ENCODE measurements at regions not wholly inside any gene's neighbourhood (a gene's known extent, or its start where the extent isn't known, plus 50 kb on each side); places are given as distances from the start of the nearest gene placed in this dataset.
A peak's percentile ranks its signal among the peaks of the same experiment; 100 is the strongest.
"Not testable (repeated sequence)": the region's sequence is repeated elsewhere in the genome, so short reads cannot be mapped to it uniquely, and the experiment has no call there.

DNA sequence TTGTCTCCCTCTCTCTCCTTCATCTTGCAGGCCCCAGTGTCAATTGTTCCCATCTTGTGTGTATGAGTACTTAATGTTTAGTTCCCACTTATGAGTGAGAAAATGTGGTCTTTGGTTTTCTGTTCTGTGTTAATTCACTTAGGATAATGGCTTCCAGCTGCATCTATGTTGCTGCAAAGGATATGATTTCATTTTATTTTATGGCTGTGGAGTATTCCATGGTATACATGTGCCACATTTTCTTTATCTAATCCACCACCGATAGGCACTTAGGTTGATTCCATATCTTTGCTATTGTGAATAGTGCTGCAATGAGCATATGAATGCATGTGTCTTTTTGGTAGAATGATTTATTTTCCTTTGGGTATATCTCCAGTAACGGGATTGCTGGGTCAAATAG is 219.4 kb upstream of the PTGFR start:
- ATAC-seq: not testable (repeated sequence)
- TF ChIP-seq TCF4 (CRISPR knock-in tag; IDR thresholded peaks at IDR 0.05; ENCODE audit: borderline replicate concordance) (peak; percentile 80; the same call in 1 of the 2 replicates), ZNF8 (CRISPR knock-in tag; IDR thresholded peaks at IDR 0.05) (peak; percentile 89)

DNA sequence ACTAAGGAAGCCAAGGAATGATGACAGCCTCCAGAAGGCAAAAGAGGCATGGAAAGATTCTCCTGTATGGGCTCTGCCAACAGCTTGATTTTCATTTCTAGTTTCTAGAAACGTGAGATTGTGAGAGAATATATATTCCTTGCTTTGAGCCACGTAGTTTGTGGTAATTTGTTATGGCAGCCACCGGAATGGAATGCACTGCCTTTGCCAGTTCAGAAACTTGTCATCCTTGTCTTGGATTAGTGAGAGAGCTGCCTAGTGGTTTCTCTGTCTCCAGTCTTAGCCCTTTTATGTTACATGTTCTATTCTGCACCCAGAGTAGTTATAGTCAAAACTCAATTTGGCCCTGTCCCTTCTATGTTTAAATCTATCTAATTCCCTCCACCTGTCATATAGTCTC is 216.0 kb upstream of the PTGFR start:
- TF ChIP-seq ZNF70 (CRISPR knock-in tag; IDR thresholded peaks at IDR 0.05) (no peak), ZFP3 (CRISPR knock-in tag; IDR thresholded peaks at IDR 0.05) (no peak), BACH2 (CRISPR knock-in tag; IDR thresholded peaks at IDR 0.05; ENCODE audit: borderline replicate concordance) (no peak), ISL1 (CRISPR knock-in tag; IDR thresholded peaks at IDR 0.05) (no peak)
- TF ChIP-seq, protein P1, sequence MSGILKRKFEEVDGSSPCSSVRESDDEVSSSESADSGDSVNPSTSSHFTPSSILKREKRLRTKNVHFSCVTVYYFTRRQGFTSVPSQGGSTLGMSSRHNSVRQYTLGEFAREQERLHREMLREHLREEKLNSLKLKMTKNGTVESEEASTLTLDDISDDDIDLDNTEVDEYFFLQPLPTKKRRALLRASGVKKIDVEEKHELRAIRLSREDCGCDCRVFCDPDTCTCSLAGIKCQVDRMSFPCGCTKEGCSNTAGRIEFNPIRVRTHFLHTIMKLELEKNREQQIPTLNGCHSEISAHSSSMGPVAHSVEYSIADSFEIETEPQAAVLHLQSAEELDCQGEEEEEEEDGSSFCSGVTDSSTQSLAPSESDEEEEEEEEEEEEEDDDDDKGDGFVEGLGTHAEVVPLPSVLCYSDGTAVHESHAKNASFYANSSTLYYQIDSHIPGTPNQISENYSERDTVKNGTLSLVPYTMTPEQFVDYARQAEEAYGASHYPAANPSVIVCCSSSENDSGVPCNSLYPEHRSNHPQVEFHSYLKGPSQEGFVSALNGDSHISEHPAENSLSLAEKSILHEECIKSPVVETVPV (CRISPR knock-in tag; IDR thresholded peaks at IDR 0.05): no peak
- peak; percentile 79 for ATAC-seq

DNA sequence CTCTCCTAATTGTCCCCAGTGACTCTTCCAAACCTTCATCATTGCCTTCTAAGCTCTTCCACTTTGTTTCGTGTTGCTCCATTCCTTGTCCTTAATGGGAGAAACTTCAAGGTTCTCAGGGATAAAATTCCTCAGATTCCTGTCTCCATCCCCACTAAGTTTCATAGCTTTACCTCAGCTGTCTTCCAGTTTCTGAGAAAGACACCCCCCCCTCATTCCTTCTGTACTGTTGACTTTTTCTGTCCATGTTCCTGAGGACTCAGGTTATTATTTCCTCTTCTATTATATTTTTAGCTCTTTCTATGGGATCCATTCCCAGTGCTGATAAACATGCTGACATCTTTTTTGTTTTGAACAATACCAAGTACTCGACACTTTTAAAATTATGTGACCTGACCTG is 215.3 kb upstream of the PTGFR start:
- ATAC-seq: no peak; the same call in 2 of the 3 replicates

DNA sequence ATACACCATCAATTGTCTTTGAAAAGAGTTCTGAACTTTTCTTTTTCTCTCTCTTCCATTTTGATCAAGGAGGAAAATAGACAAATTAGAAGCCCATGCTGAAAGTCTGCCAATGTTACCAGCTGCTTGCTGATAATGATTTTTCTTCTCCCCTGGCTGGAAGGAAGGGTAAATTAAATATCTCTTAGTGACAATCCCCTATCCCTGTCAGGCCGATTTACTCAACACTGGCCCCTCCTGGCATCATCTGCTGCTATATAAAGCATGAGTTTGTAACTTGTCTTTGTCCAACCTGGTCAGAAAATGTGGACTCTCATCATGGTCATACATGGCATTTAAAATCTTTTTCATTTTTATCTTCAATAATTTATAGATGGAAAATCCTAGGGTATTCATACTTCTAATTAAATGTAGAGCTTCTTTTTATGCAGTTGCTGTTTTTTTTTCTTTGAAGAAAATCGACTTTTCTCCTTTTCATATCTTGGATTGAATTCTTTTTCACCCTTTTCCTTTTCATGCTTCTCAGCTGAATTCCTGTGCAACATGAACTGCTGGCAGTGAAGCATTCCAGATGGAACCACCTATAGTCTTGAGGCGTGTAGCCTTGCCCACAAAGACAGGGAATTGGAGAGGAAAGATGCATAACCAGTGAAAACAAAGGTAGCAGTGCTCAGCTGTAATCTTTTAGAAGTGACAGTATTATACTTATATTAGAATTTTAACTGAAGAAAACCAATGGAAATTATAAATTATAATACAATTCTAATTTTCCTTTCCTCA is 214.7 kb upstream of the PTGFR start:
- ATAC-seq: no peak; the same call in 2 of the 3 replicates
- TF ChIP-seq, protein P2, sequence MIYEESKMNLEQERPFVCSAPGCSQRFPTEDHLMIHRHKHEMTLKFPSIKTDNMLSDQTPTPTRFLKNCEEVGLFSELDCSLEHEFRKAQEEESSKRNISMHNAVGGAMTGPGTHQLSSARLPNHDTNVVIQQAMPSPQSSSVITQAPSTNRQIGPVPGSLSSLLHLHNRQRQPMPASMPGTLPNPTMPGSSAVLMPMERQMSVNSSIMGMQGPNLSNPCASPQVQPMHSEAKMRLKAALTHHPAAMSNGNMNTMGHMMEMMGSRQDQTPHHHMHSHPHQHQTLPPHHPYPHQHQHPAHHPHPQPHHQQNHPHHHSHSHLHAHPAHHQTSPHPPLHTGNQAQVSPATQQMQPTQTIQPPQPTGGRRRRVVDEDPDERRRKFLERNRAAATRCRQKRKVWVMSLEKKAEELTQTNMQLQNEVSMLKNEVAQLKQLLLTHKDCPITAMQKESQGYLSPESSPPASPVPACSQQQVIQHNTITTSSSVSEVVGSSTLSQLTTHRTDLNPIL (CRISPR knock-in tag; IDR thresholded peaks at IDR 0.05; ENCODE audit: low read depth): no peak
- TF ChIP-seq ZFP3 (CRISPR knock-in tag; IDR thresholded peaks at IDR 0.05) (no peak), RARB (CRISPR knock-in tag; IDR thresholded peaks at IDR 0.05) (no peak), ARNTL (CRISPR knock-in tag; IDR thresholded peaks at IDR 0.05; ENCODE audit: borderline replicate concordance, low read depth) (no peak), ZNF70 (CRISPR knock-in tag; IDR thresholded peaks at IDR 0.05) (no peak), ESRRG (CRISPR knock-in tag; IDR thresholded peaks at IDR 0.05) (no peak), PPARA (CRISPR knock-in tag; IDR thresholded peaks at IDR 0.05; ENCODE audit: borderline replicate concordance) (no peak), TOX (CRISPR knock-in tag; IDR thresholded peaks at IDR 0.05; ENCODE audit: borderline replicate concordance) (no peak), SNAI2 (CRISPR knock-in tag; IDR thresholded peaks at IDR 0.05) (no peak), ZC3H10 (CRISPR knock-in tag; IDR thresholded peaks at IDR 0.05) (no peak), ZFP30 (CRISPR knock-in tag; IDR thresholded peaks at IDR 0.05) (no peak), BACH2 (CRISPR knock-in tag; IDR thresholded peaks at IDR 0.05; ENCODE audit: borderline replicate concordance) (no peak), ZNF8 (CRISPR knock-in tag; IDR thresholded peaks at IDR 0.05) (no peak), OSR1 (CRISPR knock-in tag; IDR thresholded peaks at IDR 0.05) (no peak), ZNF565 (CRISPR knock-in tag; conservative IDR thresholded peaks at IDR 0.05; ENCODE audit: low read depth) (no peak)
- TF ChIP-seq, protein P3, sequence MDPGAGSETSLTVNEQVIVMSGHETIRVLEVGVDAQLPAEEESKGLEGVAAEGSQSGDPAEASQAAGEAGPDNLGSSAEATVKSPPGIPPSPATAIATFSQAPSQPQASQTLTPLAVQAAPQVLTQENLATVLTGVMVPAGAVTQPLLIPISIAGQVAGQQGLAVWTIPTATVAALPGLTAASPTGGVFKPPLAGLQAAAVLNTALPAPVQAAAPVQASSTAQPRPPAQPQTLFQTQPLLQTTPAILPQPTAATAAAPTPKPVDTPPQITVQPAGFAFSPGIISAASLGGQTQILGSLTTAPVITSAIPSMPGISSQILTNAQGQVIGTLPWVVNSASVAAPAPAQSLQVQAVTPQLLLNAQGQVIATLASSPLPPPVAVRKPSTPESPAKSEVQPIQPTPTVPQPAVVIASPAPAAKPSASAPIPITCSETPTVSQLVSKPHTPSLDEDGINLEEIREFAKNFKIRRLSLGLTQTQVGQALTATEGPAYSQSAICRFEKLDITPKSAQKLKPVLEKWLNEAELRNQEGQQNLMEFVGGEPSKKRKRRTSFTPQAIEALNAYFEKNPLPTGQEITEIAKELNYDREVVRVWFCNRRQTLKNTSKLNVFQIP (CRISPR knock-in tag; IDR thresholded peaks at IDR 0.05; ENCODE audit: borderline replicate concordance, low read depth): no peak

More for the DNA sequence above, 215.3 kb upstream of the PTGFR start:
- TF ChIP-seq ZNF565 (CRISPR knock-in tag; conservative IDR thresholded peaks at IDR 0.05; ENCODE audit: low read depth): no peak
- no peak for TF ChIP-seq OSR1 (CRISPR knock-in tag; IDR thresholded peaks at IDR 0.05)
- no peak for TF ChIP-seq CSDC2 (CRISPR knock-in tag; IDR thresholded peaks at IDR 0.05)
- TF ChIP-seq ESRRG (CRISPR knock-in tag; IDR thresholded peaks at IDR 0.05): no peak
- TF ChIP-seq, protein P2 (CRISPR knock-in tag; IDR thresholded peaks at IDR 0.05; ENCODE audit: low read depth): no peak
- no peak for TF ChIP-seq TCF4 (CRISPR knock-in tag; IDR thresholded peaks at IDR 0.05; ENCODE audit: borderline replicate concordance)
- TF ChIP-seq SNAI2 (CRISPR knock-in tag; IDR thresholded peaks at IDR 0.05): no peak
- no peak for TF ChIP-seq PPARA (CRISPR knock-in tag; IDR thresholded peaks at IDR 0.05; ENCODE audit: borderline replicate concordance)
- TF ChIP-seq, protein P4, sequence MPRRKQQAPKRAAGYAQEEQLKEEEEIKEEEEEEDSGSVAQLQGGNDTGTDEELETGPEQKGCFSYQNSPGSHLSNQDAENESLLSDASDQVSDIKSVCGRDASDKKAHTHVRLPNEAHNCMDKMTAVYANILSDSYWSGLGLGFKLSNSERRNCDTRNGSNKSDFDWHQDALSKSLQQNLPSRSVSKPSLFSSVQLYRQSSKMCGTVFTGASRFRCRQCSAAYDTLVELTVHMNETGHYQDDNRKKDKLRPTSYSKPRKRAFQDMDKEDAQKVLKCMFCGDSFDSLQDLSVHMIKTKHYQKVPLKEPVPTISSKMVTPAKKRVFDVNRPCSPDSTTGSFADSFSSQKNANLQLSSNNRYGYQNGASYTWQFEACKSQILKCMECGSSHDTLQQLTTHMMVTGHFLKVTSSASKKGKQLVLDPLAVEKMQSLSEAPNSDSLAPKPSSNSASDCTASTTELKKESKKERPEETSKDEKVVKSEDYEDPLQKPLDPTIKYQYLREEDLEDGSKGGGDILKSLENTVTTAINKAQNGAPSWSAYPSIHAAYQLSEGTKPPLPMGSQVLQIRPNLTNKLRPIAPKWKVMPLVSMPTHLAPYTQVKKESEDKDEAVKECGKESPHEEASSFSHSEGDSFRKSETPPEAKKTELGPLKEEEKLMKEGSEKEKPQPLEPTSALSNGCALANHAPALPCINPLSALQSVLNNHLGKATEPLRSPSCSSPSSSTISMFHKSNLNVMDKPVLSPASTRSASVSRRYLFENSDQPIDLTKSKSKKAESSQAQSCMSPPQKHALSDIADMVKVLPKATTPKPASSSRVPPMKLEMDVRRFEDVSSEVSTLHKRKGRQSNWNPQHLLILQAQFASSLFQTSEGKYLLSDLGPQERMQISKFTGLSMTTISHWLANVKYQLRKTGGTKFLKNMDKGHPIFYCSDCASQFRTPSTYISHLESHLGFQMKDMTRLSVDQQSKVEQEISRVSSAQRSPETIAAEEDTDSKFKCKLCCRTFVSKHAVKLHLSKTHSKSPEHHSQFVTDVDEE (CRISPR knock-in tag; IDR thresholded peaks at IDR 0.05): no peak
- no peak for TF ChIP-seq ARNTL (CRISPR knock-in tag; IDR thresholded peaks at IDR 0.05; ENCODE audit: borderline replicate concordance, low read depth)
- no peak for TF ChIP-seq ZNF70 (CRISPR knock-in tag; IDR thresholded peaks at IDR 0.05)
- TF ChIP-seq ZNF8 (CRISPR knock-in tag; IDR thresholded peaks at IDR 0.05): no peak
- no peak for TF ChIP-seq RARB (CRISPR knock-in tag; IDR thresholded peaks at IDR 0.05)
